ENCODE measurements at regions not wholly inside any gene's neighbourhood (a gene's known extent, or its start where the extent isn't known, plus 50 kb on each side); places are given as distances from the start of the nearest gene placed in this dataset.
"Not testable (repeated sequence)": the region's sequence is repeated elsewhere in the genome, so short reads cannot be mapped to it uniquely, and the experiment has no call there.

GRCh38 chr16:5257462-5257861 is 159.9 kb upstream of the EEF2KMT start:
- Histone ChIP-seq H3K9me3 (ENCODE audit: severe bottlenecking) (no peaks in the 10 kb centered on the region), H3K27ac (ENCODE audit: poor library complexity, severe bottlenecking) (no peak overlapping the region), H3K4me1 (ENCODE audit: insufficient read depth, poor library complexity, severe bottlenecking) (no peaks in the 10 kb centered on the region), H3K4me3 (ENCODE audit: severe bottlenecking) (no peak overlapping the region), H3K36me3 (ENCODE audit: low read depth) (no peaks in the 10 kb centered on the region), H3K27me3 (ENCODE audit: insufficient read depth, poor library complexity, severe bottlenecking) (no peaks in the 10 kb centered on the region)
- TF ChIP-seq CTCF (IDR thresholded peaks at IDR 0.05; ENCODE audit: poor library complexity, severe bottlenecking), result no peak
- DNase-seq (ENCODE audit: low spot score) (no peak), ATAC-seq (ENCODE audit: low read depth) (no peak)

- DNase-seq (ENCODE audit: low spot score) (no peak), ATAC-seq (ENCODE audit: low read depth) (no peak)
- no peaks in the 10 kb centered on the region for H3K4me1 ChIP-seq (ENCODE audit: insufficient read depth, poor library complexity, severe bottlenecking)
- no peaks in the 10 kb centered on the region for H3K36me3 ChIP-seq (ENCODE audit: low read depth)
- H3K4me3 ChIP-seq (ENCODE audit: severe bottlenecking), result no peak overlapping the region
- H3K9me3 ChIP-seq (ENCODE audit: severe bottlenecking), result no peaks in the 10 kb centered on the region
- TF ChIP-seq CTCF (IDR thresholded peaks at IDR 0.05; ENCODE audit: poor library complexity, severe bottlenecking), result no peak
- no peak overlapping the region for H3K27ac ChIP-seq (ENCODE audit: poor library complexity, severe bottlenecking)
- H3K27me3 ChIP-seq (ENCODE audit: insufficient read depth, poor library complexity, severe bottlenecking), result no peaks in the 10 kb centered on the region
These were observed 155.2 kb upstream of the EEF2KMT start for GRCh38 chr16:5252791-5253190.

GRCh38 chr16:5247403-5247802 is 149.8 kb upstream of the EEF2KMT start:
- not testable (repeated sequence) for DNase-seq (ENCODE audit: low spot score); H3K4me3 ChIP-seq (ENCODE audit: severe bottlenecking); H3K4me1 ChIP-seq (ENCODE audit: insufficient read depth, poor library complexity, severe bottlenecking); ATAC-seq (ENCODE audit: low read depth); H3K27ac ChIP-seq (ENCODE audit: poor library complexity, severe bottlenecking); H3K36me3 ChIP-seq (ENCODE audit: low read depth); H3K9me3 ChIP-seq (ENCODE audit: severe bottlenecking); H3K27me3 ChIP-seq (ENCODE audit: insufficient read depth, poor library complexity, severe bottlenecking)

GRCh38 chr16:5240278-5240626 is 142.7 kb upstream of the EEF2KMT start:
- not testable (repeated sequence) for H3K4me1 ChIP-seq (ENCODE audit: insufficient read depth, poor library complexity, severe bottlenecking); H3K27me3 ChIP-seq (ENCODE audit: insufficient read depth, poor library complexity, severe bottlenecking); ATAC-seq (ENCODE audit: low read depth); H3K9me3 ChIP-seq (ENCODE audit: severe bottlenecking); DNase-seq (ENCODE audit: low spot score); H3K4me3 ChIP-seq (ENCODE audit: severe bottlenecking); H3K36me3 ChIP-seq (ENCODE audit: low read depth); H3K27ac ChIP-seq (ENCODE audit: poor library complexity, severe bottlenecking)

GRCh38 chr16:5239472-5240277 is 142.1 kb upstream of the EEF2KMT start:
- H3K4me1 ChIP-seq (ENCODE audit: insufficient read depth, poor library complexity, severe bottlenecking); H3K9me3 ChIP-seq (ENCODE audit: severe bottlenecking); H3K36me3 ChIP-seq (ENCODE audit: low read depth); DNase-seq (ENCODE audit: low spot score); H3K27me3 ChIP-seq (ENCODE audit: insufficient read depth, poor library complexity, severe bottlenecking); H3K27ac ChIP-seq (ENCODE audit: poor library complexity, severe bottlenecking); H3K4me3 ChIP-seq (ENCODE audit: severe bottlenecking): not testable (repeated sequence)
- TF ChIP-seq CTCF (IDR thresholded peaks at IDR 0.05; ENCODE audit: poor library complexity, severe bottlenecking), result peak; percentile 71
- ATAC-seq (ENCODE audit: low read depth), result peak; percentile 70; the same call in 2 of the 3 replicates

- Histone ChIP-seq H3K9me3 (ENCODE audit: severe bottlenecking) (no peaks in the 10 kb centered on the region), H3K4me1 (ENCODE audit: insufficient read depth, poor library complexity, severe bottlenecking) (no peaks in the 10 kb centered on the region), H3K27ac (ENCODE audit: poor library complexity, severe bottlenecking) (no peak overlapping the region), H3K27me3 (ENCODE audit: insufficient read depth, poor library complexity, severe bottlenecking) (peaks cover 5% of the 10 kb centered on the region), H3K36me3 (ENCODE audit: low read depth) (no peaks in the 10 kb centered on the region), H3K4me3 (ENCODE audit: severe bottlenecking) (no peak overlapping the region)
- TF ChIP-seq CTCF (IDR thresholded peaks at IDR 0.05; ENCODE audit: poor library complexity, severe bottlenecking), result no peak
- ATAC-seq (ENCODE audit: low read depth) (no peak), DNase-seq (ENCODE audit: low spot score) (no peak)
These were observed 137.5 kb upstream of the EEF2KMT start for GRCh38 chr16:5235119-5235518.
